A673 (cell line): ENCODE measurements at regions not wholly inside any gene's neighbourhood (a gene's known extent, or its start where the extent isn't known, plus 50 kb on each side); places are given as distances from the start of the nearest gene placed in this dataset.

Source experiments
- BruUV-seq: library from RNA; stranded (reverse); fragments of 400-500 nt; replicated peaks from 2 replicates; lab custom pipeline; 2021; lab: Mats Ljungman, UMichigan
- CTCF ChIA-PET: fragments of 300-600 bp; sonication (Branson Sonifier 250); formaldehyde crosslinking; loops from one replicate; lab custom pipeline; 2022; ENCODE audit warnings: antibody characterized with exemption; lab: Charles Lee
- POLR2A ChIA-PET: fragments of 300-600 bp; sonication (Branson Sonifier 250); formaldehyde crosslinking; loops from one replicate; lab custom pipeline; 2022; ENCODE audit warnings: antibody characterized with exemption; ENCODE audit not compliant: low non-redundant PET; lab: Charles Lee
- DNase-seq: peaks from one replicate; pipeline ENCODE4 v3.0.0-alpha.2; 2015; ENCODE audit warnings: low spot score
- H3K27ac ChIP-seq: fragments of 200-600 bp; sonication (generic); 2 replicates; pipeline ENCODE4 v1.5.1; 2016; ENCODE audit warnings: mixed run types, low read depth, mild to moderate bottlenecking, mixed read lengths, antibody characterized with exemption, low read length; ENCODE audit not compliant: poor library complexity, severe bottlenecking
- H3K27me3 ChIP-seq: fragments of 200-600 bp; sonication (generic); replicated peaks from 2 replicates; pipeline ENCODE4 v1.6.1; 2017; ENCODE audit warnings: mixed run types, low read depth, mild to moderate bottlenecking, mixed read lengths, antibody characterized with exemption, low read length; ENCODE audit not compliant: insufficient read depth, poor library complexity
- H3K36me3 ChIP-seq: fragments of 200-600 bp; sonication (generic); 2 replicates; pipeline ENCODE4 v1.6.1; 2016; ENCODE audit warnings: mixed run types, mild to moderate bottlenecking, mixed read lengths, antibody characterized with exemption, low read length; ENCODE audit not compliant: insufficient read depth, poor library complexity, severe bottlenecking
- H3K4me1 ChIP-seq: fragments of 200-600 bp; sonication (generic); 2 replicates; pipeline ENCODE4 v1.6.1; 2017; ENCODE audit warnings: mixed run types, mild to moderate bottlenecking, mixed read lengths, antibody characterized with exemption, low read length; ENCODE audit not compliant: insufficient read depth, poor library complexity, severe bottlenecking
- H3K4me3 ChIP-seq: fragments of 200-600 bp; sonication (generic); 2 replicates; pipeline ENCODE4 v1.5.1; 2016; ENCODE audit warnings: low read depth, mixed run types, mild to moderate bottlenecking, mixed read lengths, low read length; ENCODE audit not compliant: poor library complexity, severe bottlenecking
- H3K9me3 ChIP-seq: fragments of 200-600 bp; sonication (generic); 2 replicates; pipeline ENCODE4 v1.6.1; 2016; ENCODE audit warnings: mixed run types, low read depth, mild to moderate bottlenecking, mixed read lengths, antibody characterized with exemption, low read length; ENCODE audit not compliant: poor library complexity, severe bottlenecking
- EZH2 ChIP-seq: fragments of 200-600 bp; sonication (generic); IDR thresholded peaks from 2 replicates; pipeline ENCODE4 v1.6.1; 2017; ENCODE audit warnings: borderline replicate concordance, low read depth, mild to moderate bottlenecking, mixed read lengths, antibody characterized with exemption, low read length; ENCODE audit not compliant: poor library complexity, severe bottlenecking
- intact Hi-C: fragments of 100-400 bp; cut with micrococcal nuclease; formaldehyde crosslinking; loops from one replicate; pipeline ENCODE4 v1.10.0; 2022; ENCODE audit not compliant: unreplicated experiment
- TF ChIP-seq, protein P1 (sequence below): fragments of 300-800, 200-600 bp; sonication (generic); conservative IDR thresholded peaks from 2 replicates; pipeline ENCODE4 v1.5.1; 2017; ENCODE audit warnings: low read depth, mild to moderate bottlenecking, antibody characterized with exemption, low read length, moderate library complexity, mixed read lengths

DNA sequence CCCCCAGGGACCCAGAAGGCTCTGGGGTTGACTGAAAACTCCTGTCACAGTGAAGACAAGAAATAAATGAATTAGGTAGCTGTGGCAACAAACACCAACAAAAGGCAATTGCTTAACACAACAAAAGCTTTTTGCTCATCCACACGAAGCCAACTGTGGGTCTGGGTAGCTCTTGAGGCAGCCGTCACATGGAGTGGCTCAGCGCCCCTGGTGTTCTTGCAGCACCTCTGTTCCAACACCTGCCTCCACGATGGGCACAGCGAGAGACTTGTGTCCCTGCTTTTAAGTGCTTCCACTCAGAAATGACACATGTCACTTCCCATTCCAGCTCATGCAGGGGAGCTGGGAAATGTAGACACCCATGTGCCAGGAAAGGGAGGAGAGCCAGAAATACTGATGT lies 364.5 kb upstream of the DUSP10 start:
- Histone ChIP-seq H3K27ac (no peak overlapping the region), H3K27me3 (no peaks in the 10 kb centered on the region), H3K4me1 (no peaks in the 10 kb centered on the region), H3K4me3 (no peak overlapping the region), H3K36me3 (no peaks in the 10 kb centered on the region), H3K9me3 (no peaks in the 10 kb centered on the region)
- TF ChIP-seq, protein P1, sequence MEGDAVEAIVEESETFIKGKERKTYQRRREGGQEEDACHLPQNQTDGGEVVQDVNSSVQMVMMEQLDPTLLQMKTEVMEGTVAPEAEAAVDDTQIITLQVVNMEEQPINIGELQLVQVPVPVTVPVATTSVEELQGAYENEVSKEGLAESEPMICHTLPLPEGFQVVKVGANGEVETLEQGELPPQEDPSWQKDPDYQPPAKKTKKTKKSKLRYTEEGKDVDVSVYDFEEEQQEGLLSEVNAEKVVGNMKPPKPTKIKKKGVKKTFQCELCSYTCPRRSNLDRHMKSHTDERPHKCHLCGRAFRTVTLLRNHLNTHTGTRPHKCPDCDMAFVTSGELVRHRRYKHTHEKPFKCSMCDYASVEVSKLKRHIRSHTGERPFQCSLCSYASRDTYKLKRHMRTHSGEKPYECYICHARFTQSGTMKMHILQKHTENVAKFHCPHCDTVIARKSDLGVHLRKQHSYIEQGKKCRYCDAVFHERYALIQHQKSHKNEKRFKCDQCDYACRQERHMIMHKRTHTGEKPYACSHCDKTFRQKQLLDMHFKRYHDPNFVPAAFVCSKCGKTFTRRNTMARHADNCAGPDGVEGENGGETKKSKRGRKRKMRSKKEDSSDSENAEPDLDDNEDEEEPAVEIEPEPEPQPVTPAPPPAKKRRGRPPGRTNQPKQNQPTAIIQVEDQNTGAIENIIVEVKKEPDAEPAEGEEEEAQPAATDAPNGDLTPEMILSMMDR = no peak
- TF ChIP-seq EZH2 = no peak
- CTCF ChIA-PET = no interaction called here
- no TSS peak for BruUV-seq
- POLR2A ChIA-PET = no interaction called here
- DNase-seq = no peak
- intact Hi-C loops = no loop called here

- intact Hi-C loops = no loop called here
- no peak for DNase-seq
- BruUV-seq = no TSS peak
- H3K4me1 ChIP-seq = no peaks in the 10 kb centered on the region
- ChIA-PET POLR2A (no interaction called here), CTCF (no interaction called here)
- no peaks in the 10 kb centered on the region for H3K9me3 ChIP-seq
- H3K27me3 ChIP-seq = no peaks in the 10 kb centered on the region
- TF ChIP-seq EZH2 = no peak
- TF ChIP-seq, protein P1 = no peak
- H3K4me3 ChIP-seq = no peak overlapping the region
- no peak overlapping the region for H3K27ac ChIP-seq
- H3K36me3 ChIP-seq = no peaks in the 10 kb centered on the region
Observed at GRCh38 chr1:222105861-222106260, 364.0 kb upstream of the DUSP10 start.

- Histone ChIP-seq H3K36me3 (no peaks in the 10 kb centered on the region), H3K27ac (no peak overlapping the region), H3K4me1 (no peaks in the 10 kb centered on the region), H3K27me3 (no peaks in the 10 kb centered on the region), H3K4me3 (no peak overlapping the region), H3K9me3 (no peaks in the 10 kb centered on the region)
- BruUV-seq = no TSS peak
- ChIA-PET CTCF (interaction anchor here (0.6 kb wide), 1 partner anchor 14 kb away, joined by 20 read pairs; no protein-coding TSS in a partner anchor), POLR2A (no interaction called here)
- TF ChIP-seq, protein P1 = no peak
- TF ChIP-seq EZH2 = no peak
- DNase-seq = no peak
- intact Hi-C loops = no loop called here
Observed at GRCh38 chr1:222105393-222105737, 363.5 kb upstream of the DUSP10 start.
